ENCODE measurements at regions not wholly inside any gene's neighbourhood (a gene's known extent, or its start where the extent isn't known, plus 50 kb on each side); places are given as distances from the start of the nearest gene placed in this dataset.
"Not testable (repeated sequence)": the region's sequence is repeated elsewhere in the genome, so short reads cannot be mapped to it uniquely, and the experiment has no call there.

GRCh38 chr10:120783867-120784266 is 67.3 kb upstream of the WDR11 start:
- no peak for DNase-seq (ENCODE audit: low read depth)
- TF ChIP-seq CTCF (IDR thresholded peaks at IDR 0.05; ENCODE audit: insufficient read depth, low read depth, low read length, missing control alignments), result no peak

GRCh38 chr10:120788771-120789170 is 62.4 kb upstream of the WDR11 start:
- H3K4me3 ChIP-seq (ENCODE audit: low read length), result no peak overlapping the region
- DNase-seq (ENCODE audit: low read depth), result no peak
- no peak for TF ChIP-seq CTCF (IDR thresholded peaks at IDR 0.05; ENCODE audit: insufficient read depth, low read depth, low read length, missing control alignments)

More at GRCh38 chr10:120783867-120784266, 67.3 kb upstream of the WDR11 start:
- no peak overlapping the region for H3K4me3 ChIP-seq (ENCODE audit: low read length)

GRCh38 chr10:120789303-120790203 is 61.6 kb upstream of the WDR11 start:
- H3K4me3 ChIP-seq (ENCODE audit: low read length), result no peak overlapping the region
- TF ChIP-seq CTCF (IDR thresholded peaks at IDR 0.05; ENCODE audit: insufficient read depth, low read depth, low read length, missing control alignments), result no peak
- no peak for DNase-seq (ENCODE audit: low read depth)

- H3K4me3 ChIP-seq (ENCODE audit: low read length), result no peak overlapping the region
- no peak for TF ChIP-seq CTCF (IDR thresholded peaks at IDR 0.05; ENCODE audit: insufficient read depth, low read depth, low read length, missing control alignments)
- DNase-seq (ENCODE audit: low read depth), result no peak
These were observed 59.8 kb upstream of the WDR11 start for GRCh38 chr10:120791316-120791715.

GRCh38 chr10:120793088-120793487 is 58.1 kb upstream of the WDR11 start:
- no peak overlapping the region for H3K4me3 ChIP-seq (ENCODE audit: low read length)
- DNase-seq (ENCODE audit: low read depth), result no peak
- no peak for TF ChIP-seq CTCF (IDR thresholded peaks at IDR 0.05; ENCODE audit: insufficient read depth, low read depth, low read length, missing control alignments)

GRCh38 chr10:120794390-120794789 is 56.8 kb upstream of the WDR11 start:
- TF ChIP-seq CTCF (IDR thresholded peaks at IDR 0.05; ENCODE audit: insufficient read depth, low read depth, low read length, missing control alignments), result no peak
- no peak for DNase-seq (ENCODE audit: low read depth)
- H3K4me3 ChIP-seq (ENCODE audit: low read length), result no peak overlapping the region

- H3K4me3 ChIP-seq (ENCODE audit: low read length); DNase-seq (ENCODE audit: low read depth): not testable (repeated sequence)
These were observed 52.9 kb upstream of the WDR11 start for GRCh38 chr10:120798276-120798675.

Data from epithelial cell of esophagus (primary cell).